DND-41 (cell line): ENCODE measurements at regions not wholly inside any gene's neighbourhood (a gene's known extent, or its start where the extent isn't known, plus 50 kb on each side); places are given as distances from the start of the nearest gene placed in this dataset.

Experiments used
- EZH2 ChIP-seq: IDR thresholded peaks from 3 replicates; pipeline ENCODE4 v1.6.1; 2012; ENCODE audit warnings: borderline replicate concordance, low read depth, mild to moderate bottlenecking, moderate library complexity, low read length, inconsistent platforms; ENCODE audit not compliant: severe bottlenecking
- TF ChIP-seq, protein P1 (sequence below): IDR thresholded peaks from 2 replicates; pipeline ENCODE4 v1.5.1; 2012; ENCODE audit warnings: borderline replicate concordance, low read length, moderate library complexity, mild to moderate bottlenecking; ENCODE audit not compliant: poor library complexity, severe bottlenecking; ENCODE audit errors: extremely low read depth

DNA sequence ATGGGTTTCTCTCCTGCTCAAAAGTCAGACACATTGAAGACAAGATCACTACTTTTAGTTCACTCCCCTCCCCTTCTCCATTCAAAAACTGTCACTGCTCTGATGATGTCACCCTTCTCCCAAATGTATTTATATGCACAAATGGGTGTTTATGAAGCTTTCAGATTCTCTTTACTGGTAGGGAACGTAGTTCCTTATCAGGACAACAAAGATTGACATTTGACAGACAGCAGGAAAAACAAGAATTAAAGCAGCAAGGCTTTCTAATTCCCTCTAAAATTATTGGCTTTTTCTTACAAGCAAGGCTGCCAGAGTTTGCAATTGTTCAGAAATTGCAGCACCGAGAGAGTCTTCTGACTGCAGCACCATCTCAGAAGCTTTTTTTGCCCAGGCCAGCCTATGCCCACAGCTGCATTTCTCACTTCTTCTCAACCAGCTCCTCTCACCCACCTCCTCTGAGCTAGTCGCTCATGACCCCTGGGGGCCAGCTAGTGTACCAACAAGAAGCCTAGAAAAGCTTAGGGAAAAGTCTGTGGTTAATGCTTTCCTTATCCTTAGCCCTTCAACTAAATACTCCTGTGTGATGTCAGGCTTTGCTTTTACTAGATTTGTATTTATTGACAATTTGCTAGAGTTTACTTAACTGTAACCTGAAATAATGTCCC, 265.1 kb downstream of the HTR7 start:
- TF ChIP-seq, protein P1, sequence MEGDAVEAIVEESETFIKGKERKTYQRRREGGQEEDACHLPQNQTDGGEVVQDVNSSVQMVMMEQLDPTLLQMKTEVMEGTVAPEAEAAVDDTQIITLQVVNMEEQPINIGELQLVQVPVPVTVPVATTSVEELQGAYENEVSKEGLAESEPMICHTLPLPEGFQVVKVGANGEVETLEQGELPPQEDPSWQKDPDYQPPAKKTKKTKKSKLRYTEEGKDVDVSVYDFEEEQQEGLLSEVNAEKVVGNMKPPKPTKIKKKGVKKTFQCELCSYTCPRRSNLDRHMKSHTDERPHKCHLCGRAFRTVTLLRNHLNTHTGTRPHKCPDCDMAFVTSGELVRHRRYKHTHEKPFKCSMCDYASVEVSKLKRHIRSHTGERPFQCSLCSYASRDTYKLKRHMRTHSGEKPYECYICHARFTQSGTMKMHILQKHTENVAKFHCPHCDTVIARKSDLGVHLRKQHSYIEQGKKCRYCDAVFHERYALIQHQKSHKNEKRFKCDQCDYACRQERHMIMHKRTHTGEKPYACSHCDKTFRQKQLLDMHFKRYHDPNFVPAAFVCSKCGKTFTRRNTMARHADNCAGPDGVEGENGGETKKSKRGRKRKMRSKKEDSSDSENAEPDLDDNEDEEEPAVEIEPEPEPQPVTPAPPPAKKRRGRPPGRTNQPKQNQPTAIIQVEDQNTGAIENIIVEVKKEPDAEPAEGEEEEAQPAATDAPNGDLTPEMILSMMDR, result peak; percentile 65
- no peak for TF ChIP-seq EZH2
